Testis (tissue), 2 donors: ENCODE measurements at regions not wholly inside any gene's neighbourhood (a gene's known extent, or its start where the extent isn't known, plus 50 kb on each side); places are given as distances from the start of the nearest gene placed in this dataset.

ENCODE experiments used
- POLR2A ChIP-seq: fragments of 450-650 bp; IDR thresholded peaks from one replicate; pipeline ENCODE4 v1.6.1; 2017; ENCODE audit warnings: antibody characterized with exemption, mild to moderate bottlenecking, moderate library complexity
- TF ChIP-seq, protein P1 (sequence below), 3 experiments: fragments of 450-650 bp in 2 of 3; fragments of 200-600 bp in 1 of 3; sonication (generic) in 1 of 3; IDR thresholded peaks; one replicate each; pipeline ENCODE4 v1.5.1; 2016 to 2019; ENCODE audit warnings: antibody characterized with exemption in 3 of 3, mild to moderate bottlenecking in 2 of 3, moderate library complexity in 1 of 3

DNA sequence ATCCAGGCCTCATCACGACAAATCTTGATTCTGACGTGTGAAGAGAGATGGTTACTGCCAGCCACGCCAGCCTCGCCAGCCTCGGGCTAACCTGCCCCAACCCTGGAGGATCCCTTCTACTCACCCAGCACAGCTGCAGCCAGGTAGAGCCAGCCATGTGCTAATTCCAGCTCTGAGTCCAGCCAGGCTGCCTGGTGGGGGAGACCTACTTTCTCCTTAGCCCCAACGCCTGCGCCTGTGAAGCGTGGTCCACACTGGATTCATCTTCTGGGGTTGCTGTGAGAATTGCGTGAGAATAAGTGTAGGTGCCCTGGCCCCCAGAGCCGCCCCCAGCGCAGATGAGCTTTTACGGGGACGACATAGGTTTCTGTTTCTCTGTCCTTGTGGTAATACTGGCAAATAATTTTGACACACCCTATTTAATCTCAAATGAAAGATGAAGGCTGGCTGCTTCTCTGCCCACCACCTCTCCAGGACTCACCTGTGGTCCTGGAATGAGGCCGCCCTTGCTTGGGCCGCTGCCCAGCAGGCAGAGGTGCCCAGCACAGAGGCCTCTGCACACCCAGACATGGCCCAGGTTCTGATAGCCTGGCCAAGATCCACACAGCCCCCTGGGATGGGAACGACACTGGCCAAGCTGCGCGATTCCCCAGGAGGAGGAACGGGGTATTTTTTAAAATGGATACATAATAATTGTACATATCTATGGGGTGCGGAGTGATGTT, 528.4 kb downstream of the TBC1D22A start:
- TF ChIP-seq, protein P1, sequence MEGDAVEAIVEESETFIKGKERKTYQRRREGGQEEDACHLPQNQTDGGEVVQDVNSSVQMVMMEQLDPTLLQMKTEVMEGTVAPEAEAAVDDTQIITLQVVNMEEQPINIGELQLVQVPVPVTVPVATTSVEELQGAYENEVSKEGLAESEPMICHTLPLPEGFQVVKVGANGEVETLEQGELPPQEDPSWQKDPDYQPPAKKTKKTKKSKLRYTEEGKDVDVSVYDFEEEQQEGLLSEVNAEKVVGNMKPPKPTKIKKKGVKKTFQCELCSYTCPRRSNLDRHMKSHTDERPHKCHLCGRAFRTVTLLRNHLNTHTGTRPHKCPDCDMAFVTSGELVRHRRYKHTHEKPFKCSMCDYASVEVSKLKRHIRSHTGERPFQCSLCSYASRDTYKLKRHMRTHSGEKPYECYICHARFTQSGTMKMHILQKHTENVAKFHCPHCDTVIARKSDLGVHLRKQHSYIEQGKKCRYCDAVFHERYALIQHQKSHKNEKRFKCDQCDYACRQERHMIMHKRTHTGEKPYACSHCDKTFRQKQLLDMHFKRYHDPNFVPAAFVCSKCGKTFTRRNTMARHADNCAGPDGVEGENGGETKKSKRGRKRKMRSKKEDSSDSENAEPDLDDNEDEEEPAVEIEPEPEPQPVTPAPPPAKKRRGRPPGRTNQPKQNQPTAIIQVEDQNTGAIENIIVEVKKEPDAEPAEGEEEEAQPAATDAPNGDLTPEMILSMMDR (IDR thresholded peaks at IDR 0.05) = no peak
- TF ChIP-seq POLR2A = no peak
